RWPE1 (cell line): ENCODE measurements at regions not wholly inside any gene's neighbourhood (a gene's known extent, or its start where the extent isn't known, plus 50 kb on each side); places are given as distances from the start of the nearest gene placed in this dataset.
A peak's percentile ranks its signal among the peaks of the same experiment; 100 is the strongest.

Experiments
- CTCF ChIA-PET: fragments of 350-600 bp; sonication (Branson Sonifier 250); formaldehyde crosslinking; extraction: SDS; loops from one replicate; lab custom pipeline; 2021; lab: Yijun Ruan, JAX
- POLR2A ChIA-PET: fragments of 400-600 bp; formaldehyde crosslinking; extraction: SDS; loops from one replicate; lab custom pipeline; 2020; ENCODE audit warnings: antibody characterized with exemption; ENCODE audit not compliant: low non-redundant PET; lab: Yijun Ruan, JAX
- DNase-seq: peaks from one replicate; pipeline ENCODE4 v3.0.0; 2012; ENCODE audit warnings: low spot score
- H3K27ac ChIP-seq: fragments of 450-650 bp; 2 replicates; pipeline ENCODE4 v1.5.1; 2017
- TF ChIP-seq, protein P1 (sequence below): fragments of 450-650 bp; conservative IDR thresholded peaks from 2 replicates; pipeline ENCODE4 v1.5.1; 2017; ENCODE audit warnings: low read depth, mild to moderate bottlenecking

DNA sequence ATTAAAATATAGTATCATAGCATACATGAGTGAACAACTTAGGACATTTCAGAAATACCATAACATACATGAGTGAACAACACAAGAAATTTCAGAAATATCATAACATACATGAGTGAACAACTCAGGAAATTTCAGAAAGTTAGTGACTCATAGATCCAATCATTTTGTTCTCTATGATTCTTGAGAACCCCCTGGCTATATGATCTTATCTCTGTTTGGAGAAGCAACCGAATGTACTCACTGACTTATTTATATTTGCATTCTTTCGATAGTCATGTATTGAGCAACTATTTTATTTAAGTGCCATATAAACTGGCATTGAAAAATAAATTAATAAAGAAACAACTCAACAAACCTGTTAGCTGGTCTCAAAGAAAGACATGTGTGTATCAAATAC, 251.1 kb downstream of the EFNB2 start:
- peak; percentile 56 for DNase-seq
- TF ChIP-seq, protein P1, sequence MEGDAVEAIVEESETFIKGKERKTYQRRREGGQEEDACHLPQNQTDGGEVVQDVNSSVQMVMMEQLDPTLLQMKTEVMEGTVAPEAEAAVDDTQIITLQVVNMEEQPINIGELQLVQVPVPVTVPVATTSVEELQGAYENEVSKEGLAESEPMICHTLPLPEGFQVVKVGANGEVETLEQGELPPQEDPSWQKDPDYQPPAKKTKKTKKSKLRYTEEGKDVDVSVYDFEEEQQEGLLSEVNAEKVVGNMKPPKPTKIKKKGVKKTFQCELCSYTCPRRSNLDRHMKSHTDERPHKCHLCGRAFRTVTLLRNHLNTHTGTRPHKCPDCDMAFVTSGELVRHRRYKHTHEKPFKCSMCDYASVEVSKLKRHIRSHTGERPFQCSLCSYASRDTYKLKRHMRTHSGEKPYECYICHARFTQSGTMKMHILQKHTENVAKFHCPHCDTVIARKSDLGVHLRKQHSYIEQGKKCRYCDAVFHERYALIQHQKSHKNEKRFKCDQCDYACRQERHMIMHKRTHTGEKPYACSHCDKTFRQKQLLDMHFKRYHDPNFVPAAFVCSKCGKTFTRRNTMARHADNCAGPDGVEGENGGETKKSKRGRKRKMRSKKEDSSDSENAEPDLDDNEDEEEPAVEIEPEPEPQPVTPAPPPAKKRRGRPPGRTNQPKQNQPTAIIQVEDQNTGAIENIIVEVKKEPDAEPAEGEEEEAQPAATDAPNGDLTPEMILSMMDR, result no peak
- no peak overlapping the region for H3K27ac ChIP-seq
- POLR2A ChIA-PET, result no interaction called here
- CTCF ChIA-PET, result no interaction called here

GRCh38 chr13:106281426-106281825, 254.0 kb downstream of the EFNB2 start:
- no peak overlapping the region for H3K27ac ChIP-seq
- ChIA-PET CTCF (no interaction called here), POLR2A (no interaction called here)
- DNase-seq, result no peak
- TF ChIP-seq, protein P1, result no peak

DNA sequence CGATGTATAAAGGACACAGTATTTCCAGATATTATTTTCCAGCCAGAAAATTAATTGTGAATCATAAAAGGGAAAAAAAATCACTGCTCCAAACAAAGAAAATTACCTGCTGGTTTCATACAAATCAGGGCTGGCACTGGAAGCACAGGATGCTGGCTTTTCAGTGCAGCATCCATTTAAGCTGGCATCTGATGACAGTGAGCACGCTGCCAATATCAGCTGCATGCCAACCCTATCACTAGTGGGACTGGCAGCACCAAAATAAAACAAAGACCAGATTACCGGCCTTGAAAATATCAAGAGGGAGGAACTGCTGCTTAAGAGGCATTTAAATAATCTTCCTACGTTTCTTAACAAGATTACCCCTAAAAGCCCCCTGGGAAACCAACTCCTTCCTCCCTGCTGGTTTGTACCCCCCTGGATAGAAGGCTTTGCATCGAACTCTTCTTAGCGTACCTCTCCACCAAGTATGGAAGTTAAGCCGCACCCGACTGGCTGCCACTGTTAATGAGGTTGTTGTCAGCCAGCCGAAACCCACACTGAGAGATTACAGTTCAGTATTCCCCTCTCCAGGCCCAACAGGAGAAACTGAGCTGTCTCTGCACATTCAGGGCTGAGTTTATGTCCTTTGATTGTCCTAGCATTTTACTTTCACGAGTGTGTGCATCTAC, 257.8 kb downstream of the EFNB2 start:
- TF ChIP-seq, protein P1, result no peak
- DNase-seq, result no peak
- CTCF ChIA-PET, result interaction anchor here (0.6 to 0.9 kb wide), 2 partner anchors 77 to 594 kb away, joined by 3 read pairs; no protein-coding TSS in a partner anchor
- POLR2A ChIA-PET, result no interaction called here
- no peak overlapping the region for H3K27ac ChIP-seq

DNA sequence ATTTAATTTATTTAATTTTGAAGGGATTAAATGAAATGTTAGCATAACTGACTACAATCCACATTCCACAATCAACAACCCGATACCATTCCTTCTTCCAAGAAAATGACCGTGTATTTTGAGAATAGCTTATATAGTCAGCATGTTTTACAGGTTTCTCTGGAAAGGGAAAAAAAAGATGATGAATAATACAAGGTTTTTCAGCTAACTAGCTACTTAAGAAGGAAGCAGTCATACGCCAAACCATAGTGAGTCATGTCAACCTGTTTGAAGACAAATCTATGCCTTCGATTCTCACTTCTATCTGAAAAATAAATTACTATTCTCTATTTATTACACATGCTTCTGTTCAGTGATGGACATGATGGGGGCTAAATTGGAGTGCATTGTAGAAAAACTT, 258.6 kb downstream of the EFNB2 start:
- ChIA-PET CTCF (interaction anchor here (0.9 kb wide), 1 partner anchor 77 kb away, joined by 3 read pairs; no protein-coding TSS in a partner anchor), POLR2A (no interaction called here)
- H3K27ac ChIP-seq, result no peak overlapping the region
- TF ChIP-seq, protein P1, result no peak
- peak; percentile 13 for DNase-seq

DNA sequence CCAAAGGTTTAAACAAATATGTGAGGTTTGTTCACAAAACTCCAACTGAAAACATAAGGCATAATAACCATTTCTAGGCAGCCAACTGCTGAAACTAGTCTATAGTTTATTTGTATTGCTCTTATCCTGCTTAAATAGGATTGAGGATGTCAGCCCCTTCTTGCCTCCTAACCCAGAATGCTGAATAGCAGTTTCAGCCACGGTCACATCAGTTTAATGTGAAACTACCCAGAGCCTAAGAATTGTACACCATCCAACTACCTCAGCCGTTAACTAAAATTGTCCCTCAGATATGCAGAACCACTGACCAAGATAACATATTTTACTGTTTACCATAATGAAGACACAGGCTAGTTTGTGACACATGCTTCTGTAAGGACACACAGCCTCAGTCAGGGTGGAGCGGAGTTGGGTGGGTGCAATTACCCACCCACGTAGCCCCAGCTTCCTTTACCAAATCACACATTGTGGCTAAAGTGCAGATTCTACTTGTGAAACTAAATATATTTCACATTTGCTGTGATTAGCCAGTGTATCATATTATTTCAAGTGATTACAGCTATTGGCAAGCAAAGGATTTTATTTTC, 259.9 kb downstream of the EFNB2 start:
- DNase-seq, result no peak
- no peak overlapping the region for H3K27ac ChIP-seq
- CTCF ChIA-PET, result no interaction called here
- POLR2A ChIA-PET, result no interaction called here
- TF ChIP-seq, protein P1, result no peak

DNA sequence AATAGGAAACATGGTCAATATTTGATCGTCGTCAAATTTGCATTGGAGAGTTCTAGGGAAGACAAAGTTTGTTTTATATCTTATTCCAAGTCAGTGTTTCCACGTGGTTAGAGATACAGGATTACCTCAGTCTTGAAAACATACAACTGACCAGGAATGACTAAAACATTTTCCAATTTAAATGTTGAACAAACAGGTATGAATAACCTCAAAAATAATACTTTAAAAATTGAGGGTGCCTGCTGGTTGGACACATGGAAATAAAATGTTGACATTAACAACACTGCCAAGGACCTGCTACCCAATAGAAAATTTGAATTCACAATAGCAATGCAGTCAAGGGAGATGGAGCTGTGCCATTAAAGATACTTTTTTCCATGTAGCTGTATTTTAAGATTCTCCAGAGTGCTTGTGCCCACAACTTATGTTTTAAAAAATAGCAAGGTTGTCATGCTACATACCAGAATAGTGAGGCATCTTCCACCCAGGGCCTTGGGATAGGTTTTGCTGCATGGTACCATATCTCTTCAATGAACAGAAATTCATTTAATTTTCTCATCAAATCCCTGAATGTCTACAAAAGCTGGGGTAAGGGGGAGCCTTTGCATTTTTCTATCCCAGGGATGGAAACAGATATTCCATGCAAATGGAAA, 260.8 kb downstream of the EFNB2 start:
- no peak overlapping the region for H3K27ac ChIP-seq
- ChIA-PET CTCF (no interaction called here), POLR2A (no interaction called here)
- peak; percentile 5 for DNase-seq
- TF ChIP-seq, protein P1, result no peak
